ENCODE measurements at regions not wholly inside any gene's neighbourhood (a gene's known extent, or its start where the extent isn't known, plus 50 kb on each side); places are given as distances from the start of the nearest gene placed in this dataset.
"Not testable (repeated sequence)": the region's sequence is repeated elsewhere in the genome, so short reads cannot be mapped to it uniquely, and the experiment has no call there.

GRCh38 chr13:50629497-50629896 lies 214.0 kb downstream of the DLEU7 start:
- DNase-seq (ENCODE audit: low read depth in 4 of 4, low spot score in 1 of 4): no peak

DNA sequence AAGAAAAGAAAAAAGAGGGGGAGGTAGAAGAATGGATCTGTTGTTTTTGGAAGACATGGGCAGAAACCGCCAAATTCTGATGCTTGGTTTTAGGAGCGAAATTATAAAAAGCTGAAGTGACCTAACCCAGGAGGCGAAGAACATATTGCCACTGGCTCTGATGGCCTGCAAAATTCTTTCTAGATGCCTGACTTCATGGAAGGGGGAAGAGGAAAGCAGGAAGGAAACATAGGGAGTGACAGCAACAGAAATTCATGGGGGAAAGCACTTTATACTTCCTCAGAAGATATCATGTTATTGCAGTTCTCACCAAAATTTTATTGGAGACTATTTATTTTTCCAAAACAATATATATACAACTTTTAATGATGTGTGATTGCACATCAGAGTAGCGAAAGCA lies 213.5 kb downstream of the DLEU7 start:
- DNase-seq (ENCODE audit: low read depth in 4 of 4, low spot score in 1 of 4): no peak

DNA sequence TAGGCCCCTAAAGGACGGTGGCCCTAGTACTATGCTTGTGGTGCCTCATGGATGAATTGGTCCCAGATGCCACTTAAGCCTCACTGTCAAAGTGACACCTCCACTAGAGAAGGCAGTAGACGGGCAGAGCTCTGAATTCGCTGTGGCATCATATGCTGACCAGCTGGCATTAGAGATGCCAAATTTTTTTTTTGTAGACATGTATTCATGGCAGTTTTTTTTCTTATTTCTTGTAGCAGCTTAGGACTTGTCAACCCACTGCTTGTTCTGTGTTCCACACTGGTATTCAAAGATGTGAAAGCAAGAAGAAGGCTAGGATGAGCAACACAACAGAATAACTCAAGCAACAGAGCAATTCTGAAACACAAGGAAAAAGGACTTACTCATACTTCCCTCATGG lies 212.5 kb downstream of the DLEU7 start:
- DNase-seq (ENCODE audit: low read depth in 4 of 4, low spot score in 1 of 4): no peak

DNA sequence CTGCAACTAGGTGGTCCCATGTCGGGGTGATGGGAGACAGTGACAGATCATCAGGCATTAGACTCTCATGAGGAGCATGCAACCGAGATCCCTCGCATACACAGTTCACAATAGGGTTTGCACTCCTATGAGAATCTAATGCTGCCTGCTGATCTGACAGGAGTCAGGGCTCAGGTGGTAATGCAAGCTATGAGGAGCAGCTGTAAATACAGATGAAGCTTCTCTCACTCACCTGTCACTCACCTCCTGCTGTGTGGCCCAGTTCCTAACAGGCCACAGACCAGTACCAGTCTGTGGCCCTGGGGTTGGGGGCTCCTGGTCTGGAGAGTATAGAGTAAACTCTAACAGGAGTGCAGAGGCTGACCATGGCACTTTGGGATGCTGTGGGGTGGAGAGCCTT lies 209.2 kb downstream of the DLEU7 start:
- DNase-seq (ENCODE audit: low read depth in 4 of 4, low spot score in 1 of 4): no peak

DNA sequence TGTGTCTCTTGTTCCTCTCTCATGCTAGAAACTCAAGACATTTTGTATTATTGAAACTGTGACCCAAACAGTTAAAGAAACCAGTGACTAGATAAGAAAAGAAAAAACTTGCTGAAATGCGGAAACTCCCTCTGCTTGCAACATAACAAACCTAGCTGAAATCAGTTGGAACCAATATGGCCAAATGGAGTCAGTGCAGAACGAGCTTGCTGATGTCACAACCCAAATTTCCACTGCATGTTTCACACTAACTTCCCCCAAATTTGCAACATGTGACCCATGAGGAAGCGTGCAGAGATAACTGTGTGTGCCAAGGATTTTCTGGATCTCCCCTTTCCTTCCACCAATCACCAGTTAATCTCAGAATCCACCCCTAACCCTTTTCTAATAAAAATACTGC lies 208.0 kb downstream of the DLEU7 start:
- no peak for DNase-seq (ENCODE audit: low read depth in 4 of 4, low spot score in 1 of 4)

DNA sequence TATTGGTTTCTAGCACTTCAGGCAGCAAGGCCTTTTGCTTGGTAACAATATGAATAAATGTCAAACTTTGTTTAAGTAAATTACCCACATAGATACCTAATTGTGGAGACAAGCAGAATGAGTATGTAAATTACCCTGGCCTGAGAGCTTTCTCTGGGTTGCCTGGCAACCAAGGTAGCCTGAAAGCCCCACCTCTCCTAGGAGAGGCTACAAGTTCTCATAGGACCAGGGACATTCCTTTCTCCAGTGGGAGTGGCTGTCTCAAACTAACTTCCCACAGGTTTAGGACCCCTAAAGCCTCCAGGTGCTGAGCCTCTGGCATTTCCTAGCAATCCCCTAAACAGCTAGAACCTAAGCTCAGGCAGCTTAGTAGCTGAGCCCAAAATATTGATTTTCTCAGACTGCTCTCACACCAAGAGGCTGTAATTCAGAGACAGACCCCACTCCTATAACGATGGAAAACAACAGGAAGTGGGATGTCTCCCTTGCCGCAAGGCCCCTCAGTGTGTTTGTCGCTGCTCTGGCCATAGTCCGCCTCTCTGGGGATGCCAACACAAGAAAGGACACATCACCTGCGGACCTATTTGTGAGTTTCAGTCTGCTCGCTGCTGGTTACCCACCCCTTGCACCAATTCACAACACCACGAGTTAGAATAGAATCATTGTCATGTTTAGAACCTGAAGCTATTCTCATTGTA lies 207.3 kb downstream of the DLEU7 start:
- no peak for DNase-seq (ENCODE audit: low read depth in 4 of 4, low spot score in 1 of 4)

- no peak for DNase-seq (ENCODE audit: low read depth in 4 of 4, low spot score in 1 of 4)
Observed at GRCh38 chr13:50643060-50643459, 200.4 kb downstream of the DLEU7 start.

- no peak for DNase-seq (ENCODE audit: low read depth in 4 of 4, low spot score in 1 of 4)
Observed at GRCh38 chr13:50644081-50644871, 199.2 kb downstream of the DLEU7 start.

- no peak for DNase-seq (ENCODE audit: low read depth in 4 of 4, low spot score in 1 of 4)
Observed at GRCh38 chr13:50645092-50645491, 198.4 kb downstream of the DLEU7 start.

DNA sequence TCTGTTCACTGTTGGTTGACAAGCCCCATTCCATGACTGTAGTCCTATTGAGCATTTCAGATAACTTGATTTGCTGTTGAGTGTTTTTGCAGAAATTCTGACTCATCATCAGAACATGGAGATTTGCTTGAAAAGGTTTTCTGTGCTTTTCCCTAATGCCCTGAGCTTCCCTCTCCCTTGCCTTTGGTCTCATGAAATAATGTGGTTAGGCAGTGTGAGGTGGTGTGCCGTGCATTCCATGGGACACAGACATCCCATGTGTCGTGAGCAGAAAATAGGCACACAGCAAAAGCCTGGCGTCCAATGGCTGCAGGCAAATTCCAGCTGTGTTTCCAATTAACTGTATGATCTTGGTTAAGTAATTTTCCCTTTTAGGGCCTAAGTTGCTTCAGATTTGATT lies 197.4 kb downstream of the DLEU7 start:
- DNase-seq (ENCODE audit: low read depth in 4 of 4, low spot score in 1 of 4): no peak

DNA sequence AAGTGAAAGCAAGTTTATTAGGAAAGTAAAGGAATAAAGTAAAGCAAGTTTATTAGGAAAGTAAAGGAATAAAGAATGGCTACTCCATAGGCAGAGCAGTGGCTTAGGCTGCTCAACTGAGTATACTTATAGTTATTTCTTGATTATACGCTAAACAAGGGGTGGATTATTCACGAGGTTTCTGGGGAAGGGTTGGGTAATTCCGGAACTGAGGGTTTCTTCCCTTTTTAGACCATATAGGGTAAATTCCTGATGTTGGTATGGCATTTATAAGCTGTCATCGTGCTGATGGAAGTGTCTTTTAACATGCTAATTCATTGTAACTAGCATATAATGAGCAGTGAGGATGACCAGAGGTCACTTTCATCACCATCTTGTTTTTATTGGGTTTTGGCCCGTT lies 194.3 kb downstream of the DLEU7 start:
- DNase-seq (ENCODE audit: low read depth in 4 of 4, low spot score in 1 of 4): no peak

DNA sequence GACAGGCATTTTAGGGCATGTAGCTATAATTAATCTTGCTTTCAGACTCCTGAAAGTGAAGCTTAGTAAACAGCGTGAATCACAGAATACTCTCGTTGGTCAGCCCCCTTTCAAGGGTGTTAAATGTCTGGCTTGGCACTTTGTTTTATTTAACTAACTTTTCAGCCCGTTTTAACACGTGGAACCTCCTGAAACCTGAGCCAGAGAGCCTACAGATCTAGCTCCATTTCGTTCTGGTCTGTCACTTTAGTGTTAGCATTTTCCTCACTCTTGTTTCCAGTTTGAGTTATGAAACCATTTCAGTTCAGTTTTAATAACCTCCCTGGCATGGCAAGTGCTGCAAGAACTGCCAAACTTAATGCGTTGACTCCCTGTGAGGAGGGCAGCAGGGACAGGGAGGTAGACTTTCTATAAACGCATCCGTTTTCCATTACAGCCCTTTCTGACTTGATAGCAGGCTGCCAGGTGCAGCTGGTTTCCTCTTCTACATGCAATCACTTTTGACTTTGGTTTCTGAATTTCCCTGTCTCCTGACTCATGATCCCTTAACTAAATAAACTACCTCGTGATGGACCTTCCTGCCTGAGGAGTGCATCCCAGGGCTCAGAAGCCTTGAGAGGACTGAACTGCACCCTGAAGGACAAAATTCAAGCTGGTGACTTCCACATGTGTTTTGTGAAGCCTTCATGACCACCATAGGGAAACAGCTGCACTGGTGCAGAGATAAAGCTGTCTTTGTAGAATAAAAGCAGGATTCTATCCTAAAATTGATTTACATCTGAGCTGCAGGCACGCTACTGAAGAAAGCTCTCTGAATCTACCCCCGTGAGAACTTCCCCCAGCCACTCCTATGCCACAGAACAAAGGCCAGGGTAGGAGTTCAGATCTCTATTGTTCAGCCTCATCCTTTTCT lies 192.6 kb downstream of the DLEU7 start:
- no peak for DNase-seq (ENCODE audit: low read depth in 4 of 4, low spot score in 1 of 4)

- no peak for DNase-seq (ENCODE audit: low read depth in 4 of 4, low spot score in 1 of 4)
Observed at GRCh38 chr13:50651922-50652321, 191.6 kb downstream of the DLEU7 start.

- DNase-seq (ENCODE audit: low read depth in 4 of 4, low spot score in 1 of 4): no peak
Observed at GRCh38 chr13:50654331-50654730, 189.2 kb downstream of the DLEU7 start.

GRCh38 chr13:50661881-50662280 lies 181.6 kb downstream of the DLEU7 start:
- not testable (repeated sequence) for DNase-seq (ENCODE audit: low read depth in 4 of 4, low spot score in 1 of 4)

- no peak for DNase-seq (ENCODE audit: low read depth in 4 of 4, low spot score in 1 of 4)
Observed at GRCh38 chr13:50664951-50665350, 178.5 kb downstream of the DLEU7 start.

GRCh38 chr13:50668049-50668448 lies 175.4 kb downstream of the DLEU7 start:
- DNase-seq (ENCODE audit: low read depth in 4 of 4, low spot score in 1 of 4): no peak

GRCh38 chr13:50668691-50669271 lies 174.7 kb downstream of the DLEU7 start:
- no peak for DNase-seq (ENCODE audit: low read depth in 4 of 4, low spot score in 1 of 4)

DNA sequence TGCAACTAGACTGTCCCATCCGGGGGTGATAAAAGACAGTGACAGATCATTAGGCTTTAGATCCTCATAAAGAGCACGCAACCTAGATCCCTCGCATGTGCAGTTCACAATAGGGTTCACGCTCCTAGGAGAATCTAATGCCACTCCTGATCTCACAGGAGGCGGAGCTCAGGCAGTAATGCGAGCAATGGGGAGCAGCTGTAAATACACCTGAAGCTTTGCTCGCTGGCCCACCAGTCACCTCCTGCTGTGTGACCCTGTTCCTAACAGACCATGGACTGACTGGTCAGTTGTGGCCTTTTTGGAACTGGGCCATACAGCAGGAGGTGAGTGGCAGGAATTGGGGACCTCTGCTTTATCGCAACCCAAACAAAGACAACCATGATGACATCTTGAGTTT lies 173.2 kb downstream of the DLEU7 start:
- no peak for DNase-seq (ENCODE audit: low read depth in 4 of 4, low spot score in 1 of 4)

DNA sequence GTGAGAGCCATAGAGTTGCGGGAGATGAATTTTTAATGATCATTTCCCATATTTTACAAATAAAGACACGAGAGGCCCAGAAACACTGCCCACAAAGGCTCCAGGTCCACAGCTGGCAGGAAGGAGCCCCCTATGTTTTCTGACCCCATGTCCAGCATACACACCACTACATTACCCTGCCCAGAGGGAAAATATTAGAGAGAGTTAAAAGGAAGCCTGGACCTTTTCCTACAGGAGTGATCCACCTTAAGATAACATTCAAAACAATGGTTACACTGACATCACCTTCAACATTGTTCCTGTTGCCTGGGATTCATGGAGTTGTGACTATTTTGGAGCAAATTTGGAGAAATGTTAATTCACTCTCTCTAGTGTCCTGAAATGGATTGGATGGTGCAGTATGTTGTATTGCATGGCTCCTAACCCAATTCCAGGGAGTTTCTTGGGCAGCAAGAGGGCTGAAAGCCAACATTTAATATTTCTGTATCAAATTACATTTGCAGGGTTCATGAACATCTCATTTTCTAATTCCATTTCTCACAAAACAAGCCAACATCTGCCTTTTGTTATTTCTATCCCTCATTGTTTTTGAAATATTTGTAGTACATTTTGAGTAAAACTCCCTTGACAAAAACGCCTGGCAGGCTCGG lies 172.5 kb downstream of the DLEU7 start:
- no peak for DNase-seq (ENCODE audit: low read depth in 4 of 4, low spot score in 1 of 4)

- no peak for DNase-seq (ENCODE audit: low read depth in 4 of 4, low spot score in 1 of 4)
Observed at GRCh38 chr13:50671497-50671850, 172.0 kb downstream of the DLEU7 start.
